H1 (cell line): ENCODE measurements at regions not wholly inside any gene's neighbourhood (a gene's known extent, or its start where the extent isn't known, plus 50 kb on each side); places are given as distances from the start of the nearest gene placed in this dataset.

Source experiments
- CTCF ChIA-PET: fragments of 300-600 bp; sonication (Branson Sonifier 250); formaldehyde crosslinking; loops from one replicate; lab custom pipeline; 2021; ENCODE audit not compliant: partially characterized antibody; lab: Charles Lee
- POLR2A ChIA-PET: fragments of 300-600 bp; sonication (Branson Sonifier 250); formaldehyde crosslinking; loops from one replicate; lab custom pipeline; 2021; ENCODE audit warnings: inconsistent platforms; ENCODE audit not compliant: partially characterized antibody; lab: Charles Lee
- DNase-seq, 2 experiments: peaks; one replicate each; pipeline versions ENCODE4 v3.0.0 to v3.0.0-alpha.2; 2010 to 2022; ENCODE audit warnings: low spot score in 2 of 2, low read depth in 1 of 2, mixed read lengths in 1 of 2
- FAIRE-seq: peaks from 2 replicates; lab custom pipeline; 2011; peaks lifted over from hg19 to GRCh38; lab: Jason Lieb, UNC
- H2AFZ ChIP-seq: 2 replicates; pipeline ENCODE4 v1.8.1; 2012; ENCODE audit warnings: low read length, inconsistent platforms
- H2AK5ac ChIP-seq: 2 replicates; pipeline ENCODE4 v1.6.1; 2013; ENCODE audit warnings: low read depth, low read length
- H2BK120ac ChIP-seq: replicated peaks from 2 replicates; pipeline ENCODE3; 2013; ENCODE audit warnings: low read depth, low read length, inconsistent platforms
- H2BK12ac ChIP-seq: 2 replicates; pipeline ENCODE4 v1.6.1; 2013; ENCODE audit warnings: low read depth, low read length
- H2BK15ac ChIP-seq: 2 replicates; pipeline ENCODE4 v1.6.1; 2013; ENCODE audit warnings: low read length
- H2BK20ac ChIP-seq: 2 replicates; pipeline ENCODE4 v1.6.1; 2013; ENCODE audit warnings: low read length
- H2BK5ac ChIP-seq: 2 replicates; pipeline ENCODE4 v1.6.1; 2013; ENCODE audit warnings: low read depth, low read length
- H3K14ac ChIP-seq: 2 replicates; pipeline ENCODE4 v1.6.1; 2013; ENCODE audit warnings: inconsistent platforms; ENCODE audit not compliant: insufficient read length
- H3K18ac ChIP-seq: 2 replicates; pipeline ENCODE4 v1.6.1; 2013; ENCODE audit warnings: low read length; ENCODE audit errors: extremely low read depth
- H3K23ac ChIP-seq: 2 replicates; pipeline ENCODE4 v1.6.1; 2013; ENCODE audit warnings: inconsistent platforms; ENCODE audit not compliant: insufficient read length
- H3K23me2 ChIP-seq: 2 replicates; pipeline ENCODE4 v1.6.1; 2013; ENCODE audit warnings: low read depth, low read length
- H3K27ac ChIP-seq: 2 replicates; pipeline ENCODE4 v1.6.1; 2011; ENCODE audit warnings: low read depth, low read length, inconsistent platforms
- H3K27me3 ChIP-seq, 4 experiments: replicated peaks in 1 of 4; 1 replicate in 1 of 4; 2 replicates in 3 of 4; pipeline versions ENCODE4 v1.6.1 to v1.8.1; 2011 to 2013; ENCODE audit warnings: low read length in 3 of 4, mild to moderate bottlenecking in 3 of 4, inconsistent platforms in 2 of 4, mixed read lengths in 2 of 4, moderate library complexity in 1 of 4; ENCODE audit not compliant: control insufficient read depth in 3 of 4, insufficient read depth in 3 of 4; ENCODE audit errors: extremely low read depth in 1 of 4
- H3K36me3 ChIP-seq, 4 experiments: 2 replicates each; pipeline versions ENCODE4 v1.6.1 to v1.8.1; 2011 to 2013; ENCODE audit warnings: mild to moderate bottlenecking in 4 of 4, low read length in 3 of 4, moderate library complexity in 2 of 4, control low read depth in 1 of 4, inconsistent platforms in 1 of 4; ENCODE audit not compliant: insufficient read depth in 4 of 4, control insufficient read depth in 2 of 4
- H3K4ac ChIP-seq: replicated peaks from 2 replicates; pipeline ENCODE3; 2013; ENCODE audit warnings: low read length, low read depth, mixed read lengths, inconsistent platforms; ENCODE audit not compliant: insufficient read length
- H3K4me1 ChIP-seq, 4 experiments: replicated peaks in 1 of 4; 1 replicate in 1 of 4; 2 replicates in 3 of 4; pipeline versions ENCODE4 v1.6.1 to v1.8.1; 2011 to 2013; ENCODE audit warnings: low read length in 3 of 4, inconsistent platforms in 2 of 4, mixed read lengths in 1 of 4; ENCODE audit not compliant: insufficient read depth in 4 of 4, control insufficient read depth in 3 of 4
- H3K4me2 ChIP-seq, 2 experiments: 2 replicates each; pipeline versions ENCODE4 v1.6.1 to v1.8.1; 2011 to 2013; ENCODE audit warnings: low read depth in 2 of 2, low read length in 2 of 2, control low read depth in 1 of 2, inconsistent platforms in 1 of 2, mild to moderate bottlenecking in 1 of 2; ENCODE audit not compliant: insufficient read depth in 1 of 2
- H3K4me3 ChIP-seq, 4 experiments: fragments of 200-600, 300-600 bp in 1 of 4; sonication (generic), shearing (Covaris generic), sonication (Bioruptor Twin) in 1 of 4; 2 replicates each; pipeline versions ENCODE4 v1.5.1 to v1.8.1; 2011 to 2016; ENCODE audit warnings: low read length in 4 of 4, low read depth in 3 of 4, control low read depth in 2 of 4, inconsistent platforms in 2 of 4, mild to moderate bottlenecking in 2 of 4, mixed read lengths in 1 of 4, moderate library complexity in 1 of 4; ENCODE audit not compliant: insufficient read depth in 2 of 4; ENCODE audit errors: extremely low read depth in 1 of 4
- H3K56ac ChIP-seq: replicated peaks from 2 replicates; pipeline ENCODE3; 2013; ENCODE audit warnings: low read depth, mild to moderate bottlenecking, mixed read lengths, low read length, inconsistent platforms; ENCODE audit not compliant: insufficient read length
- H3K79me1 ChIP-seq: 2 replicates; pipeline ENCODE4 v1.6.1; 2013; ENCODE audit warnings: low read depth, low read length, control low read depth
- H3K79me2 ChIP-seq, 2 experiments: 2 replicates each; pipeline versions ENCODE4 v1.6.1 to v1.8.1; 2012 to 2013; ENCODE audit warnings: low read length in 2 of 2, mild to moderate bottlenecking in 2 of 2, inconsistent platforms in 1 of 2; ENCODE audit not compliant: insufficient read depth in 2 of 2, control insufficient read depth in 1 of 2
- H3K9ac ChIP-seq, 4 experiments: replicated peaks in 1 of 4; 1 replicate in 1 of 4; 2 replicates in 3 of 4; pipeline versions ENCODE4 v1.6.1 to v1.8.1; 2011 to 2013; ENCODE audit warnings: low read depth in 3 of 4, low read length in 3 of 4, control low read depth in 2 of 4, mild to moderate bottlenecking in 2 of 4, moderate library complexity in 2 of 4, inconsistent platforms in 1 of 4; ENCODE audit errors: extremely low read depth in 1 of 4
- H3K9me3 ChIP-seq, 2 experiments: 2 replicates each; pipeline versions ENCODE4 v1.6.1 to v1.8.1; 2012 to 2013; ENCODE audit warnings: mild to moderate bottlenecking in 2 of 2, moderate library complexity in 2 of 2, control low read depth in 1 of 2, inconsistent platforms in 1 of 2, low read depth in 1 of 2, low read length in 1 of 2, mixed read lengths in 1 of 2; ENCODE audit not compliant: insufficient read depth in 2 of 2
- H4K20me1 ChIP-seq, 2 experiments: replicated peaks in 1 of 2; 2 replicates each; pipeline versions ENCODE3 to v1.8.1; 2011 to 2013; ENCODE audit warnings: inconsistent platforms in 2 of 2, low read length in 2 of 2, mild to moderate bottlenecking in 1 of 2; ENCODE audit not compliant: insufficient read depth in 2 of 2, control insufficient read depth in 1 of 2
- H4K5ac ChIP-seq: 2 replicates; pipeline ENCODE4 v1.6.1; 2013; ENCODE audit warnings: low read length, low read depth, mixed read lengths, inconsistent platforms; ENCODE audit not compliant: insufficient read length
- H4K8ac ChIP-seq: 2 replicates; pipeline ENCODE4 v1.8.0; 2013; ENCODE audit warnings: mild to moderate bottlenecking, moderate library complexity, low read length, inconsistent platforms; ENCODE audit not compliant: insufficient read depth; ENCODE audit errors: extremely low read depth
- H4K91ac ChIP-seq: replicated peaks from 2 replicates; pipeline ENCODE3; 2013; ENCODE audit warnings: low read length, mixed read lengths, inconsistent platforms; ENCODE audit not compliant: insufficient read length
- BACH1 ChIP-seq: IDR thresholded peaks from 2 replicates; pipeline ENCODE4 v1.6.1; 2012; ENCODE audit warnings: low read length, improper control_type of control experiment
- CBX8 ChIP-seq: fragments of 300-800, 300-1000 bp; sonication (generic); IDR thresholded peaks from 2 replicates; pipeline ENCODE4 v1.7.1; 2016; ENCODE audit warnings: low read depth, low read length, borderline replicate concordance
- CREB1 ChIP-seq: IDR thresholded peaks from 2 replicates; pipeline ENCODE4 v1.6.1; 2012; ENCODE audit warnings: inconsistent platforms
- CTBP2 ChIP-seq: IDR thresholded peaks from 2 replicates; pipeline ENCODE4 v1.7.0; 2011; ENCODE audit warnings: borderline replicate concordance, mild to moderate bottlenecking, moderate library complexity, mixed read lengths, low read length; ENCODE audit not compliant: insufficient read depth, insufficient read length
- EP300 ChIP-seq, 2 experiments: IDR thresholded peaks; 1 replicate in 1 of 2; 2 replicates in 1 of 2; pipeline ENCODE4 v1.6.1; 2011 to 2012; ENCODE audit warnings: low read depth in 2 of 2, low read length in 2 of 2, mild to moderate bottlenecking in 2 of 2, borderline replicate concordance in 1 of 2, inconsistent platforms in 1 of 2, moderate library complexity in 1 of 2
- FOSL1 ChIP-seq: IDR thresholded peaks from 2 replicates; pipeline ENCODE4 v1.6.1; 2011; ENCODE audit warnings: mild to moderate bottlenecking, low read depth, low read length, moderate library complexity; ENCODE audit not compliant: insufficient read depth
- HDAC2 ChIP-seq, 2 experiments: fragments of 300-600 bp in 1 of 2; sonication (generic) in 1 of 2; IDR thresholded peaks; 2 replicates each; pipeline ENCODE4 v1.6.1; 2011 to 2012; ENCODE audit warnings: low read depth in 2 of 2, low read length in 2 of 2, mild to moderate bottlenecking in 2 of 2, moderate library complexity in 2 of 2, borderline replicate concordance in 1 of 2, inconsistent platforms in 1 of 2
- KDM1A ChIP-seq: fragments of 200-600, 300-600 bp; sonication (generic); IDR thresholded peaks from 2 replicates; pipeline ENCODE4 v1.7.1; 2016; ENCODE audit warnings: mild to moderate bottlenecking, low read length, borderline replicate concordance
- RAD21 ChIP-seq, 2 experiments: IDR thresholded peaks in 1 of 2; conservative IDR thresholded peaks in 1 of 2; 2 replicates each; pipeline ENCODE4 v1.6.1; 2011; ENCODE audit warnings: low read depth in 2 of 2, low read length in 2 of 2, improper control_type of control experiment in 1 of 2, inconsistent platforms in 1 of 2, mild to moderate bottlenecking in 1 of 2, moderate library complexity in 1 of 2
- SIRT6 ChIP-seq: IDR thresholded peaks from one replicate; pipeline ENCODE4 v1.7.1; 2012; ENCODE audit warnings: low read length, inconsistent platforms
- SP2 ChIP-seq: IDR thresholded peaks from 2 replicates; pipeline ENCODE4 v1.6.1; 2012; ENCODE audit warnings: mild to moderate bottlenecking, low read length, inconsistent platforms
- YY1 ChIP-seq: IDR thresholded peaks from 2 replicates; pipeline ENCODE4 v1.6.1; 2011; ENCODE audit warnings: low read depth, mild to moderate bottlenecking, low read length
- WGBS, 2 experiments: shearing (Covaris generic) in 1 of 2; methylation state at CpG; one replicate each; pipeline versions ENCODE4 v1.1.6 to v1.1.7; 2013 to 2015; ENCODE audit warnings: low lambda C conversion rate in 2 of 2, mixed read lengths in 2 of 2, inconsistent platforms in 1 of 2, low coverage in 1 of 2, missing lambda C conversion rate in 1 of 2; ENCODE audit not compliant: insufficient replicate concordance in 2 of 2, insufficient coverage in 1 of 2, insufficient read length in 1 of 2; ENCODE audit errors: extremely low coverage in 1 of 2, missing lambda C conversion rate in 1 of 2; 5-methylcytosine and 5-hydroxymethylcytosine counted together

GRCh38 chrX:73963682-73964081, 111.2 kb upstream of the XIST start:
- H3K27me3 ChIP-seq, result no peaks in the 10 kb centered on the region
- no peak overlapping the region for H3K27ac ChIP-seq
- no peak overlapping the region for H3K9ac ChIP-seq
- no peak for FAIRE-seq
- H3K18ac ChIP-seq, result no peak overlapping the region; the same call in none of the 2 replicates
- no peak for TF ChIP-seq RAD21 (IDR thresholded peaks at IDR 0.05 in 1 of 2, conservative IDR thresholded peaks at IDR 0.05 in 1 of 2; ENCODE audit: low read depth in 2 of 2, low read length in 2 of 2)
- no peak for TF ChIP-seq HDAC2 (IDR thresholded peaks at IDR 0.05; ENCODE audit: borderline replicate concordance in 1 of 2, low read depth in 2 of 2, low read length in 2 of 2)
- no peak for TF ChIP-seq CTBP2
- TF ChIP-seq CBX8, result no peak
- no peak for TF ChIP-seq YY1
- TF ChIP-seq BACH1, result no peak
- no peak for TF ChIP-seq FOSL1
- TF ChIP-seq EP300 (IDR thresholded peaks at IDR 0.05; ENCODE audit: borderline replicate concordance in 1 of 2, low read depth in 2 of 2, low read length in 2 of 2), result no peak
- no peak for TF ChIP-seq SP2
- TF ChIP-seq KDM1A, result no peak
- TF ChIP-seq CREB1, result no peak
- TF ChIP-seq SIRT6, result no peak
- TF ChIP-seq, all 59 proteins: peak for 0
- H2BK120ac ChIP-seq, result no peak overlapping the region
- H4K91ac ChIP-seq, result no peak overlapping the region
- H2BK5ac ChIP-seq, result 0 out of 2 replicates have a peak overlapping the region, but pooled peaks have one; percentile 44
- no peak overlapping the region for H4K8ac ChIP-seq
- H2BK20ac ChIP-seq, result no peak overlapping the region
- H3K23ac ChIP-seq, result no peak overlapping the region
- no peaks in the 10 kb centered on the region for H3K79me1 ChIP-seq
- H3K14ac ChIP-seq, result no peak overlapping the region
- no peaks in the 10 kb centered on the region for H3K23me2 ChIP-seq
- H3K4me3 ChIP-seq, result no peak overlapping the region
- H2BK15ac ChIP-seq, result no peak overlapping the region
- H4K5ac ChIP-seq, result no peak overlapping the region
- H2AK5ac ChIP-seq, result no peak overlapping the region
- ChIA-PET CTCF (interaction anchor here (0.6 kb wide), 1 partner anchor 44 kb away, joined by 3 read pairs; no protein-coding TSS in a partner anchor), POLR2A (interaction anchor here (3.1 to 3.3 kb wide), 2 partner anchors 16 to 19 kb away, joined by 10 to 14 read pairs; no protein-coding TSS in a partner anchor)
- no peaks in the 10 kb centered on the region for H3K9me3 ChIP-seq
- no peak overlapping the region for H3K56ac ChIP-seq
- peaks cover 4 to 63% of the 10 kb centered on the region in 2 experiments; a peak in 3 of 4 replicates for H3K79me2 ChIP-seq
- peaks cover 0 to 20% (median 7%) of the 10 kb centered on the region in 4 experiments; a peak in 6 of 7 replicates for H3K4me1 ChIP-seq
- peaks cover 0 to 4% (median 0%) of the 10 kb centered on the region in 4 experiments; a peak in 1 of 8 replicates for H3K36me3 ChIP-seq
- 0 out of 2 replicates have a peak overlapping the region, but pooled peaks have one; percentile 14 for H2BK12ac ChIP-seq
- H3K4ac ChIP-seq, result no peak overlapping the region
- peaks cover 0 to 2% of the 10 kb centered on the region in 2 experiments for H4K20me1 ChIP-seq
- DNase-seq, result no peak
- H2AFZ ChIP-seq, result no peak overlapping the region
- no peak overlapping the region; a peak in 1 of 4 replicates for H3K4me2 ChIP-seq
- 76% methylated on average over 2 of the region's 9 CpGs; no CpG with 5 or more reads in 1 of the 2 experiments for WGBS, 2 experiments
